HEK293 (cell line): ENCODE measurements at regions not wholly inside any gene's neighbourhood (a gene's known extent, or its start where the extent isn't known, plus 50 kb on each side); places are given as distances from the start of the nearest gene placed in this dataset.

Source experiments
- GLIS1 ChIP-seq: fragments of 450-650 bp; formaldehyde crosslinking; IDR thresholded peaks from 2 replicates; pipeline ENCODE4 v1.5.1; 2016; ENCODE audit warnings: missing biosample characterization, missing genetic modification characterization
- MYNN ChIP-seq: fragments of 450-650 bp; formaldehyde crosslinking; IDR thresholded peaks from 2 replicates; pipeline ENCODE4 v1.5.1; 2016; ENCODE audit warnings: missing biosample characterization, missing genetic modification characterization, borderline replicate concordance
- SP2 ChIP-seq: fragments of 450-650 bp; formaldehyde crosslinking; IDR thresholded peaks from 2 replicates; pipeline ENCODE4 v1.5.1; 2016; ENCODE audit warnings: missing biosample characterization, missing genetic modification characterization
- ZFP37 ChIP-seq: fragments of 450-650 bp; formaldehyde crosslinking; IDR thresholded peaks from 2 replicates; pipeline ENCODE4 v1.5.1; 2016; ENCODE audit warnings: missing biosample characterization, missing genetic modification characterization
- ZNF121 ChIP-seq: fragments of 450-650 bp; formaldehyde crosslinking; IDR thresholded peaks from 2 replicates; pipeline ENCODE4 v1.5.1; 2016; ENCODE audit warnings: missing biosample characterization, missing genetic modification characterization
- ZNF266 ChIP-seq: fragments of 450-650 bp; formaldehyde crosslinking; IDR thresholded peaks from 2 replicates; pipeline ENCODE4 v1.5.1; 2016; ENCODE audit warnings: missing biosample characterization, missing genetic modification characterization, low read depth
- ZNF292 ChIP-seq: fragments of 450-650 bp; formaldehyde crosslinking; IDR thresholded peaks from 2 replicates; pipeline ENCODE4 v1.5.1; 2016; ENCODE audit warnings: low read depth, missing biosample characterization, missing genetic modification characterization, borderline replicate concordance
- TF ChIP-seq, protein P1 (sequence below): fragments of 450-650 bp; formaldehyde crosslinking; IDR thresholded peaks from 2 replicates; pipeline ENCODE4 v1.5.1; 2016; ENCODE audit warnings: missing biosample characterization, missing genetic modification characterization
- TF ChIP-seq, protein P2 (sequence below): fragments of 450-650 bp; formaldehyde crosslinking; IDR thresholded peaks from 2 replicates; pipeline ENCODE4 v1.5.1; 2016; ENCODE audit warnings: missing biosample characterization, missing genetic modification characterization
- TF ChIP-seq, protein P3 (sequence below): fragments of 450-650 bp; formaldehyde crosslinking; IDR thresholded peaks from 2 replicates; pipeline ENCODE4 v1.5.1; 2017; ENCODE audit warnings: missing biosample characterization, missing genetic modification characterization
- TF ChIP-seq, protein P4 (sequence below): fragments of 450-650 bp; formaldehyde crosslinking; IDR thresholded peaks from 2 replicates; pipeline ENCODE4 v1.5.1; 2016; ENCODE audit warnings: missing biosample characterization, missing genetic modification characterization

DNA sequence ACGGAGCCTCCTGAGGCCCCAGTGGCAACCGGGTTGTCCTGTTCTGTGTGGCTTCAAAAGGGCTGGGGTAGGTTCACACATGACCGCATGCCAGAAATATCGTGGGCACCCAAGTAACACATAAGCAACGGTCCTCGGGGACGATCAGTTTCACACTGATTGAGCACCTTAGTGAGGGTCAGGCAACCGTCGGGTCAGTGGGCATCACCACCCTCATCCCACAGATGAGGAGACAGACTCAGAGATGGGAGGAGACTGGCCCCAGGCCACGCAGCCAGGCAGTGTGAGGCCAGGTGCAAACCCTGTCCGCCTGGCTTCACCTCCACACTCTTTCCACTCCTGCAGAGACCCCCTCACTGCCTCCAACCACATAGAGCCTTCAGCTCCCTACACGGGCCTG is 309.8 kb downstream of the MATN1 start:
- TF ChIP-seq, protein P1, sequence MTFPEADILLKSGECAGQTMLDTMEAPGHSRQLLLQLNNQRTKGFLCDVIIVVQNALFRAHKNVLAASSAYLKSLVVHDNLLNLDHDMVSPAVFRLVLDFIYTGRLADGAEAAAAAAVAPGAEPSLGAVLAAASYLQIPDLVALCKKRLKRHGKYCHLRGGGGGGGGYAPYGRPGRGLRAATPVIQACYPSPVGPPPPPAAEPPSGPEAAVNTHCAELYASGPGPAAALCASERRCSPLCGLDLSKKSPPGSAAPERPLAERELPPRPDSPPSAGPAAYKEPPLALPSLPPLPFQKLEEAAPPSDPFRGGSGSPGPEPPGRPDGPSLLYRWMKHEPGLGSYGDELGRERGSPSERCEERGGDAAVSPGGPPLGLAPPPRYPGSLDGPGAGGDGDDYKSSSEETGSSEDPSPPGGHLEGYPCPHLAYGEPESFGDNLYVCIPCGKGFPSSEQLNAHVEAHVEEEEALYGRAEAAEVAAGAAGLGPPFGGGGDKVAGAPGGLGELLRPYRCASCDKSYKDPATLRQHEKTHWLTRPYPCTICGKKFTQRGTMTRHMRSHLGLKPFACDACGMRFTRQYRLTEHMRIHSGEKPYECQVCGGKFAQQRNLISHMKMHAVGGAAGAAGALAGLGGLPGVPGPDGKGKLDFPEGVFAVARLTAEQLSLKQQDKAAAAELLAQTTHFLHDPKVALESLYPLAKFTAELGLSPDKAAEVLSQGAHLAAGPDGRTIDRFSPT (tag by site-specific recombination), result no peak
- TF ChIP-seq ZFP37 (tag by site-specific recombination) (no peak), SP2 (no peak), ZNF121 (tag by site-specific recombination) (no peak), ZNF292 (tag by site-specific recombination) (no peak), GLIS1 (tag by site-specific recombination) (no peak), ZNF266 (tag by site-specific recombination) (no peak), MYNN (no peak)
- TF ChIP-seq, protein P2, sequence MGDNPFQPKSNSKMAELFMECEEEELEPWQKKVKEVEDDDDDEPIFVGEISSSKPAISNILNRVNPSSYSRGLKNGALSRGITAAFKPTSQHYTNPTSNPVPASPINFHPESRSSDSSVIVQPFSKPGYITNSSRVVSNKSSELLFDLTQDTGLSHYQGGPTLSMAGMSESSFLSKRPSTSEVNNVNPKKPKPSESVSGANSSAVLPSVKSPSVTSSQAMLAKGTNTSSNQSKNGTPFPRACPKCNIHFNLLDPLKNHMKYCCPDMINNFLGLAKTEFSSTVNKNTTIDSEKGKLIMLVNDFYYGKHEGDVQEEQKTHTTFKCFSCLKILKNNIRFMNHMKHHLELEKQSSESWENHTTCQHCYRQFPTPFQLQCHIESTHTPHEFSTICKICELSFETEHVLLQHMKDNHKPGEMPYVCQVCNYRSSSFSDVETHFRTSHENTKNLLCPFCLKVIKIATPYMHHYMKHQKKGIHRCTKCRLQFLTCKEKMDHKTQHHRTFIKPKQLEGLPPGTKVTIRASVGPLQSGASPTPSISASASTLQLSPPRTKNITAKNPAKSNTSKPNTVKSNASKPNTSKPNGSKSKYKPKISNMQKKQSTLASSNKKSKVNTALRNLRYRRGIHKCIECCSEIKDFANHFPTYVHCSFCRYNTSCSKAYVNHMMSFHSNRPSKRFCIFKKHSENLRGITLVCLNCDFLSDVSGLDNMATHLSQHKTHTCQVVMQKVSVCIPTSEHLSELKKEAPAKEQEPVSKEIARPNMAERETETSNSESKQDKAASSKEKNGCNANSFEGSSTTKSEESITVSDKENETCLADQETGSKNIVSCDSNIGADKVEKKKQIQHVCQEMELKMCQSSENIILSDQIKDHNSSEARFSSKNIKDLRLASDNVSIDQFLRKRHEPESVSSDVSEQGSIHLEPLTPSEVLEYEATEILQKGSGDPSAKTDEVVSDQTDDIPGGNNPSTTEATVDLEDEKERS, result no peak
- TF ChIP-seq, protein P3, sequence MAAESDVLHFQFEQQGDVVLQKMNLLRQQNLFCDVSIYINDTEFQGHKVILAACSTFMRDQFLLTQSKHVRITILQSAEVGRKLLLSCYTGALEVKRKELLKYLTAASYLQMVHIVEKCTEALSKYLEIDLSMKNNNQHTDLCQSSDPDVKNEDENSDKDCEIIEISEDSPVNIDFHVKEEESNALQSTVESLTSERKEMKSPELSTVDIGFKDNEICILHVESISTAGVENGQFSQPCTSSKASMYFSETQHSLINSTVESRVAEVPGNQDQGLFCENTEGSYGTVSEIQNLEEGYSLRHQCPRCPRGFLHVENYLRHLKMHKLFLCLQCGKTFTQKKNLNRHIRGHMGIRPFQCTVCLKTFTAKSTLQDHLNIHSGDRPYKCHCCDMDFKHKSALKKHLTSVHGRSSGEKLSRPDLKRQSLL (tag by site-specific recombination), result no peak
- TF ChIP-seq, protein P4, sequence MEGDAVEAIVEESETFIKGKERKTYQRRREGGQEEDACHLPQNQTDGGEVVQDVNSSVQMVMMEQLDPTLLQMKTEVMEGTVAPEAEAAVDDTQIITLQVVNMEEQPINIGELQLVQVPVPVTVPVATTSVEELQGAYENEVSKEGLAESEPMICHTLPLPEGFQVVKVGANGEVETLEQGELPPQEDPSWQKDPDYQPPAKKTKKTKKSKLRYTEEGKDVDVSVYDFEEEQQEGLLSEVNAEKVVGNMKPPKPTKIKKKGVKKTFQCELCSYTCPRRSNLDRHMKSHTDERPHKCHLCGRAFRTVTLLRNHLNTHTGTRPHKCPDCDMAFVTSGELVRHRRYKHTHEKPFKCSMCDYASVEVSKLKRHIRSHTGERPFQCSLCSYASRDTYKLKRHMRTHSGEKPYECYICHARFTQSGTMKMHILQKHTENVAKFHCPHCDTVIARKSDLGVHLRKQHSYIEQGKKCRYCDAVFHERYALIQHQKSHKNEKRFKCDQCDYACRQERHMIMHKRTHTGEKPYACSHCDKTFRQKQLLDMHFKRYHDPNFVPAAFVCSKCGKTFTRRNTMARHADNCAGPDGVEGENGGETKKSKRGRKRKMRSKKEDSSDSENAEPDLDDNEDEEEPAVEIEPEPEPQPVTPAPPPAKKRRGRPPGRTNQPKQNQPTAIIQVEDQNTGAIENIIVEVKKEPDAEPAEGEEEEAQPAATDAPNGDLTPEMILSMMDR (tag by site-specific recombination), result no peak
